CD14-positive monocyte (primary cell): ENCODE measurements at regions not wholly inside any gene's neighbourhood (a gene's known extent, or its start where the extent isn't known, plus 50 kb on each side); places are given as distances from the start of the nearest gene placed in this dataset.

ENCODE experiments used
- DNase-seq, 3 donors: peaks; one replicate each; pipeline ENCODE4 v3.0.0-alpha.2; 2011 to 2022
- H2AFZ ChIP-seq: 2 replicates; pipeline ENCODE4 v1.6.0; 2012; ENCODE audit warnings: mild to moderate bottlenecking, low read depth, low read length, inconsistent platforms; ENCODE audit not compliant: insufficient read depth, poor library complexity, severe bottlenecking
- H3K27ac ChIP-seq, 2 donors: 1 replicate in 1 of 2; 2 replicates in 1 of 2; pipeline ENCODE4 v1.5.1; 2012 to 2013; ENCODE audit warnings: low read length in 2 of 2, control low read depth in 1 of 2, inconsistent platforms in 1 of 2, low read depth in 1 of 2, mild to moderate bottlenecking in 1 of 2
- H3K27me3 ChIP-seq, 2 donors: one replicate each; pipeline versions ENCODE4 v1.6.0 to v1.6.1; 2011 to 2013; ENCODE audit warnings: low read length in 2 of 2; ENCODE audit not compliant: control insufficient read depth in 2 of 2, insufficient read depth in 2 of 2
- H3K36me3 ChIP-seq, 2 donors: replicated peaks in 1 of 2; 1 replicate in 1 of 2; 2 replicates in 1 of 2; pipeline versions ENCODE4 v1.5.1 to v1.6.1; 2012 to 2013; ENCODE audit warnings: low read length in 2 of 2, control low read depth in 1 of 2, inconsistent platforms in 1 of 2, mild to moderate bottlenecking in 1 of 2; ENCODE audit not compliant: insufficient read depth in 2 of 2, control insufficient read depth in 1 of 2
- H3K4me1 ChIP-seq, 2 donors: 1 replicate in 1 of 2; 2 replicates in 1 of 2; pipeline versions ENCODE4 v1.5.1 to v1.6.1; 2012 to 2013; ENCODE audit warnings: low read length in 2 of 2, control low read depth in 1 of 2, inconsistent platforms in 1 of 2, mild to moderate bottlenecking in 1 of 2, moderate library complexity in 1 of 2; ENCODE audit not compliant: insufficient read depth in 2 of 2, control insufficient read depth in 1 of 2
- H3K4me2 ChIP-seq: replicated peaks from 2 replicates; pipeline ENCODE3; 2012; ENCODE audit warnings: low read length, moderate library complexity, mild to moderate bottlenecking; ENCODE audit not compliant: poor library complexity, severe bottlenecking; ENCODE audit errors: extremely low read depth
- H3K4me3 ChIP-seq, 3 experiments: fragments of 200-600 bp in 1 of 3; sonication (generic) in 1 of 3; replicated peaks in 1 of 3; 1 replicate in 2 of 3; 2 replicates in 1 of 3; pipeline ENCODE4 v1.5.1; 2011 to 2013; ENCODE audit warnings: low read length in 3 of 3, mild to moderate bottlenecking in 3 of 3, control low read depth in 2 of 3, low read depth in 2 of 3, inconsistent platforms in 1 of 3, moderate library complexity in 1 of 3
- H3K79me2 ChIP-seq: 2 replicates; pipeline ENCODE4 v1.6.0; 2012; ENCODE audit warnings: mild to moderate bottlenecking, control low read depth, inconsistent platforms, low read length, moderate library complexity; ENCODE audit not compliant: insufficient read depth
- H3K9ac ChIP-seq: 2 replicates; pipeline ENCODE4 v1.6.0; 2017; ENCODE audit warnings: low read length, mild to moderate bottlenecking; ENCODE audit not compliant: insufficient read depth, poor library complexity, severe bottlenecking
- H3K9me3 ChIP-seq, 2 donors: replicated peaks in 1 of 2; 1 replicate in 1 of 2; 2 replicates in 1 of 2; pipeline versions ENCODE4 v1.5.1 to v1.6.1; 2012 to 2013; ENCODE audit warnings: low read length in 2 of 2, control low read depth in 1 of 2; ENCODE audit not compliant: control insufficient read depth in 1 of 2, insufficient read depth in 1 of 2
- H4K20me1 ChIP-seq: 2 replicates; pipeline ENCODE4 v1.6.0; 2012; ENCODE audit warnings: mild to moderate bottlenecking, low read length, control low read depth, moderate library complexity; ENCODE audit not compliant: insufficient read depth
- H3K27ac Mint-ChIP-seq, 7 donors: one replicate each; pipeline ENCODE4 v1.8.0; 2020; ENCODE audit warnings: mild to moderate bottlenecking in 7 of 7, mixed read lengths in 7 of 7, moderate library complexity in 6 of 7, inconsistent platforms in 2 of 7
- H3K27me3 Mint-ChIP-seq, 3 donors: one replicate each; pipeline ENCODE4 v1.8.0; 2021 to 2022; ENCODE audit warnings: low read depth in 3 of 3, mild to moderate bottlenecking in 3 of 3, mixed read lengths in 3 of 3, moderate library complexity in 3 of 3, inconsistent platforms in 1 of 3
- H3K36me3 Mint-ChIP-seq, 2 donors: one replicate each; pipeline ENCODE4 v1.8.0; 2020; ENCODE audit warnings: mixed read lengths in 2 of 2, inconsistent platforms in 1 of 2, mild to moderate bottlenecking in 1 of 2
- H3K4me1 Mint-ChIP-seq: one replicate; pipeline ENCODE4 v1.8.0; 2020; ENCODE audit warnings: mild to moderate bottlenecking, mixed read lengths
- H3K4me3 Mint-ChIP-seq, 2 donors: one replicate each; pipeline ENCODE4 v1.8.0; 2020; ENCODE audit warnings: mild to moderate bottlenecking in 2 of 2, mixed read lengths in 2 of 2, moderate library complexity in 1 of 2
- H3K9me3 Mint-ChIP-seq, 7 donors: one replicate each; pipeline ENCODE4 v1.8.0; 2020 to 2022; ENCODE audit warnings: mixed read lengths in 7 of 7, mild to moderate bottlenecking in 6 of 7, moderate library complexity in 6 of 7, inconsistent platforms in 2 of 7
- CTCF ChIP-seq: fragments of 200-600 bp; IDR thresholded peaks from one replicate; pipeline ENCODE4 v1.8.0; 2022; ENCODE audit warnings: antibody characterized with exemption, mild to moderate bottlenecking
- WGBS: methylation state at CpG from one replicate; pipeline ENCODE4 v1.1.5; 2013; ENCODE audit warnings: missing lambda C conversion rate; ENCODE audit not compliant: insufficient coverage; 5-methylcytosine and 5-hydroxymethylcytosine counted together
- intact Hi-C, 2 donors: fragments of 100-400 bp; cut with micrococcal nuclease; formaldehyde crosslinking; loops; one replicate each; pipeline versions ENCODE4 v1.15.0 to v1.15.1; 2023

GRCh38 chr12:13359636-13360035 is 163.1 kb downstream of the EMP1 start:
- Histone ChIP-seq H3K27ac (no peak overlapping the region), H2AFZ (no peak overlapping the region), H4K20me1 (no peaks in the 10 kb centered on the region), H3K9me3 (no peaks in the 10 kb centered on the region), H3K27me3 (peaks cover 5 to 8% of the 10 kb centered on the region in 2 donors), H3K4me3 (no peak overlapping the region), H3K9ac (no peak overlapping the region), H3K4me2 (no peak overlapping the region), H3K79me2 (no peaks in the 10 kb centered on the region), H3K36me3 (no peaks in the 10 kb centered on the region), H3K4me1 (no peaks in the 10 kb centered on the region)
- Mint-ChIP-seq H3K9me3 (no peaks in the 10 kb centered on the region), H3K4me1 (no peaks in the 10 kb centered on the region), H3K36me3 (no peaks in the 10 kb centered on the region), H3K27ac (no peak overlapping the region), H3K27me3 (peaks cover 13 to 24% (median 13%) of the 10 kb centered on the region in 3 donors), H3K4me3 (no peak overlapping the region)
- DNase-seq, result no peak
- intact Hi-C loops, result no loop called here
- no peak for TF ChIP-seq CTCF

GRCh38 chr12:13358391-13358905 is 161.9 kb downstream of the EMP1 start:
- Histone ChIP-seq H3K4me2 (no peak overlapping the region), H3K27me3 (peaks cover 5 to 8% of the 10 kb centered on the region in 2 donors), H2AFZ (no peak overlapping the region), H3K36me3 (no peaks in the 10 kb centered on the region), H4K20me1 (no peaks in the 10 kb centered on the region), H3K79me2 (no peaks in the 10 kb centered on the region), H3K9me3 (no peaks in the 10 kb centered on the region), H3K4me1 (no peaks in the 10 kb centered on the region), H3K4me3 (no peak overlapping the region), H3K27ac (no peak overlapping the region), H3K9ac (no peak overlapping the region)
- DNase-seq, result no peak
- WGBS, result 89% methylated on average over 1 of the region's 4 CpGs
- Mint-ChIP-seq H3K4me1 (no peaks in the 10 kb centered on the region), H3K4me3 (no peak overlapping the region), H3K27me3 (peaks cover 13 to 24% (median 14%) of the 10 kb centered on the region in 3 donors), H3K36me3 (no peaks in the 10 kb centered on the region), H3K27ac (no peak overlapping the region), H3K9me3 (no peaks in the 10 kb centered on the region)
- intact Hi-C loops, result no loop called here
- no peak for TF ChIP-seq CTCF
